Body of pancreas (tissue), 4 donors: ENCODE measurements at regions not wholly inside any gene's neighbourhood (a gene's known extent, or its start where the extent isn't known, plus 50 kb on each side); places are given as distances from the start of the nearest gene placed in this dataset.

ENCODE experiments used
- POLR2A ChIP-seq, 3 donors: fragments of 450-650 bp; IDR thresholded peaks; one replicate each; pipeline ENCODE4 v1.6.1; 2016; ENCODE audit warnings: antibody characterized with exemption in 3 of 3, mild to moderate bottlenecking in 2 of 3
- TF ChIP-seq, protein P1 (sequence below), 7 experiments: fragments of 450-650 bp in 4 of 7; fragments of 200-600 bp in 3 of 7; sonication (generic) in 3 of 7; IDR thresholded peaks; one replicate each; pipeline ENCODE4 v1.5.1; 2016 to 2019; ENCODE audit warnings: antibody characterized with exemption in 7 of 7

DNA sequence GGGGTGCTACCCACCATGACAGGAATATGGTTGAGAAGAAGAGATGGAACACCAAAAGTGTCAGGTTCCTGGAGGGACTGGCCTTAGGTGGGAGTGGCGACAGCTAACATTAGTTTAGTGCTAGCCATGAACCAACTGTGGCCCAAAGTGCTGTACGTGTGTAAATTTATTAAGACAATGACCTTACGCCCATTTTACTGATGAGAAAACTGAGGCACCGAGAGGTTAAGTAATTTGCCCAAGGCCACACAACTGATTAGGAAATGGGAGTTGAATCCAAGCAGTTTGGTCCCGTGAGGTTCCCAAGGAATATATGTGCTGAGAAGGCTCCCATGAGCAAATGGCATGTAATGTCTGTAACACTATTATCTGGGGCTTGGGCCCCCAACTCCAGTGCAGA, 109.5 kb upstream of the SLC1A4 start:
- TF ChIP-seq, protein P1, sequence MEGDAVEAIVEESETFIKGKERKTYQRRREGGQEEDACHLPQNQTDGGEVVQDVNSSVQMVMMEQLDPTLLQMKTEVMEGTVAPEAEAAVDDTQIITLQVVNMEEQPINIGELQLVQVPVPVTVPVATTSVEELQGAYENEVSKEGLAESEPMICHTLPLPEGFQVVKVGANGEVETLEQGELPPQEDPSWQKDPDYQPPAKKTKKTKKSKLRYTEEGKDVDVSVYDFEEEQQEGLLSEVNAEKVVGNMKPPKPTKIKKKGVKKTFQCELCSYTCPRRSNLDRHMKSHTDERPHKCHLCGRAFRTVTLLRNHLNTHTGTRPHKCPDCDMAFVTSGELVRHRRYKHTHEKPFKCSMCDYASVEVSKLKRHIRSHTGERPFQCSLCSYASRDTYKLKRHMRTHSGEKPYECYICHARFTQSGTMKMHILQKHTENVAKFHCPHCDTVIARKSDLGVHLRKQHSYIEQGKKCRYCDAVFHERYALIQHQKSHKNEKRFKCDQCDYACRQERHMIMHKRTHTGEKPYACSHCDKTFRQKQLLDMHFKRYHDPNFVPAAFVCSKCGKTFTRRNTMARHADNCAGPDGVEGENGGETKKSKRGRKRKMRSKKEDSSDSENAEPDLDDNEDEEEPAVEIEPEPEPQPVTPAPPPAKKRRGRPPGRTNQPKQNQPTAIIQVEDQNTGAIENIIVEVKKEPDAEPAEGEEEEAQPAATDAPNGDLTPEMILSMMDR (IDR thresholded peaks at IDR 0.05) = no peak
- TF ChIP-seq POLR2A (IDR thresholded peaks at IDR 0.05) = no peak
